Epithelial cell of esophagus (primary cell): ENCODE measurements at regions not wholly inside any gene's neighbourhood (a gene's known extent, or its start where the extent isn't known, plus 50 kb on each side); places are given as distances from the start of the nearest gene placed in this dataset.

ENCODE experiments used
- DNase-seq: peaks from one replicate; pipeline ENCODE4 v3.0.0; 2010; ENCODE audit warnings: low read depth
- H3K4me3 ChIP-seq: 2 replicates; pipeline ENCODE4 v1.5.1; 2011; ENCODE audit warnings: mild to moderate bottlenecking, low read length, control low read depth
- CTCF ChIP-seq: IDR thresholded peaks from 2 replicates; pipeline ENCODE4 v1.5.1; 2011; ENCODE audit warnings: low read depth, mild to moderate bottlenecking, low read length, control low read depth, inconsistent platforms; ENCODE audit not compliant: insufficient read depth; ENCODE audit errors: missing control alignments

GRCh38 chr15:36478561-36478960 is 100.9 kb upstream of the CDIN1 start:
- no peak overlapping the region for H3K4me3 ChIP-seq
- DNase-seq = no peak
- no peak for TF ChIP-seq CTCF

GRCh38 chr15:36479200-36479896 is 100.1 kb upstream of the CDIN1 start:
- no peak for TF ChIP-seq CTCF
- H3K4me3 ChIP-seq = no peak overlapping the region
- peak; percentile 17 for DNase-seq

GRCh38 chr15:36481156-36481555 is 98.3 kb upstream of the CDIN1 start:
- no peak for DNase-seq
- no peak for TF ChIP-seq CTCF
- no peak overlapping the region for H3K4me3 ChIP-seq

- no peak overlapping the region for H3K4me3 ChIP-seq
- no peak for DNase-seq
- TF ChIP-seq CTCF = no peak
These were observed 96.0 kb upstream of the CDIN1 start for GRCh38 chr15:36483409-36483808.

GRCh38 chr15:36484038-36484778 is 95.2 kb upstream of the CDIN1 start:
- no peak for TF ChIP-seq CTCF
- DNase-seq = peak; percentile 57

GRCh38 chr15:36491912-36492311 is 87.5 kb upstream of the CDIN1 start:
- no peak for DNase-seq
- no peak for TF ChIP-seq CTCF
- no peak overlapping the region for H3K4me3 ChIP-seq

More at GRCh38 chr15:36484038-36484778, 95.2 kb upstream of the CDIN1 start:
- no peak overlapping the region for H3K4me3 ChIP-seq
